ENCODE measurements at regions not wholly inside any gene's neighbourhood (a gene's known extent, or its start where the extent isn't known, plus 50 kb on each side); places are given as distances from the start of the nearest gene placed in this dataset.

DNA sequence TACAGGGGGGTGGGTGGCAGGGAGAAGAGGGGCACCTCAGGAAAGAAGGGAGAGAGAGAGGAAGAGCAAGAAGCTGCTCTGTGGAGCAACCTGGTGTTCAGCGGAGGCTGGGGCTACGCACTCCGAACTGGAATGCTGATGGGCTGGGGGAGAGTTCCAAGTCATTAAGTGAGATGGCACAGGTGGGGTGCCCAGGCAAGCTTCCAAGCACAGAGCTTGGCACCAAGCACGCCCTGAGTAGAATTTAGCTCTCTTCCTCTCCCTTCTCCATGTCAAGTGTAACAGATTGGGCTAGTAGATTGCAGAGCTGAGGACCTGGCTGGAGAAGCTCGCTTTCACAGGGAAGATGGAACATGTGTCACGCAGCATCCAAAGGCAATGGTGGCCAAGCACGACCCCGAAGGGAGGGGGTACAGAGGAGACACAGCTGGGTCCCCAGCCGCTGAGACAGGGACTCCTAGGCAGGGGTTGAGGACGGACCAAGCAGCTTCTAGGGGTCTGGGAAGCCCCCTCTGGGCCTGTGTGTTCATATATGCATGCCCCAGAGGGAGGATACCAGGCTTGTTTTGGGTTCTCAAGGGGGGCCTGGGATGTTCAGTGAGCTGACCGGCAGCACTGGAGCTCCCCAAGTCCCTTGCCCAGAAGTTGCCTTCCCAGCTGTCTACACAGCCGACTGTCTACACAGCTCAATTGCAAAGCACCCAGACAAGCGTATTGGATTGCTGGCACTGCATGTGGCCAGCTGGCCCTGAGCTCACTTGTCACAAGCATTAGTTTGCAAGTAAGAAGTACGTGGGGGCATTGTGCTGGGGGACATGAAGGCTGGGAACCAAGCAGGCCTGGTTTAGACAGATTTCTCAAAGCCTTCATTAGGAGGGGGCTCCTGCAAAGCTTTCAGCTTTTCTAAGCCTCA is 247.8 kb downstream of the ENGASE start:
- TF ChIP-seq POLR2AphosphoS5 (IDR thresholded peaks at IDR 0.05) (no peak), EZH2 (IDR thresholded peaks at IDR 0.05; ENCODE audit: borderline replicate concordance, insufficient read depth, low read length, poor library complexity, severe bottlenecking) (no peak), RAD21 (conservative IDR thresholded peaks at IDR 0.05) (no peak)
- TF ChIP-seq, protein P1, sequence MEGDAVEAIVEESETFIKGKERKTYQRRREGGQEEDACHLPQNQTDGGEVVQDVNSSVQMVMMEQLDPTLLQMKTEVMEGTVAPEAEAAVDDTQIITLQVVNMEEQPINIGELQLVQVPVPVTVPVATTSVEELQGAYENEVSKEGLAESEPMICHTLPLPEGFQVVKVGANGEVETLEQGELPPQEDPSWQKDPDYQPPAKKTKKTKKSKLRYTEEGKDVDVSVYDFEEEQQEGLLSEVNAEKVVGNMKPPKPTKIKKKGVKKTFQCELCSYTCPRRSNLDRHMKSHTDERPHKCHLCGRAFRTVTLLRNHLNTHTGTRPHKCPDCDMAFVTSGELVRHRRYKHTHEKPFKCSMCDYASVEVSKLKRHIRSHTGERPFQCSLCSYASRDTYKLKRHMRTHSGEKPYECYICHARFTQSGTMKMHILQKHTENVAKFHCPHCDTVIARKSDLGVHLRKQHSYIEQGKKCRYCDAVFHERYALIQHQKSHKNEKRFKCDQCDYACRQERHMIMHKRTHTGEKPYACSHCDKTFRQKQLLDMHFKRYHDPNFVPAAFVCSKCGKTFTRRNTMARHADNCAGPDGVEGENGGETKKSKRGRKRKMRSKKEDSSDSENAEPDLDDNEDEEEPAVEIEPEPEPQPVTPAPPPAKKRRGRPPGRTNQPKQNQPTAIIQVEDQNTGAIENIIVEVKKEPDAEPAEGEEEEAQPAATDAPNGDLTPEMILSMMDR (IDR thresholded peaks at IDR 0.05; ENCODE audit: poor library complexity, severe bottlenecking), result no peak

Data from neural cell (in vitro differentiated cells).